Colonic mucosa (tissue), 4 donors: ENCODE measurements at regions not wholly inside any gene's neighbourhood (a gene's known extent, or its start where the extent isn't known, plus 50 kb on each side); places are given as distances from the start of the nearest gene placed in this dataset.

Experiments
- DNase-seq: peaks from one replicate; pipeline ENCODE4 v3.0.0-alpha.2; 2020
- H3K27ac ChIP-seq: fragments of 200-600 bp; one replicate; pipeline ENCODE4 v1.8.0; 2021
- H3K27me3 ChIP-seq: fragments of 200-600 bp; one replicate; pipeline ENCODE4 v1.8.0; 2021
- H3K36me3 ChIP-seq: fragments of 200-600 bp; one replicate; pipeline ENCODE4 v1.8.0; 2021
- H3K4me1 ChIP-seq: fragments of 200-600 bp; one replicate; pipeline ENCODE4 v1.8.0; 2021; ENCODE audit warnings: mild to moderate bottlenecking
- H3K4me3 ChIP-seq: fragments of 200-600 bp; one replicate; pipeline ENCODE4 v1.8.0; 2021
- H3K9ac ChIP-seq, 2 donors: one replicate each; pipeline ENCODE4 v1.7.0; 2013; ENCODE audit warnings: control low read depth in 2 of 2, low read depth in 2 of 2, low read length in 2 of 2
- H3K9me3 ChIP-seq: fragments of 200-600 bp; one replicate; pipeline ENCODE4 v1.8.0; 2021
- CTCF ChIP-seq: fragments of 200-600 bp; IDR thresholded peaks from one replicate; pipeline ENCODE4 v1.8.0; 2022; ENCODE audit warnings: antibody characterized with exemption, mild to moderate bottlenecking
- intact Hi-C: fragments of 100-400 bp; cut with DNase I; formaldehyde crosslinking; loops from one replicate; pipeline ENCODE4 v1.14.1; 2022
- donor health status: healthy.
- donor health status: DM: no; HTN: no; CAD: no.
- donor health status: DM: no; HTN: no; CAD: no.

DNA sequence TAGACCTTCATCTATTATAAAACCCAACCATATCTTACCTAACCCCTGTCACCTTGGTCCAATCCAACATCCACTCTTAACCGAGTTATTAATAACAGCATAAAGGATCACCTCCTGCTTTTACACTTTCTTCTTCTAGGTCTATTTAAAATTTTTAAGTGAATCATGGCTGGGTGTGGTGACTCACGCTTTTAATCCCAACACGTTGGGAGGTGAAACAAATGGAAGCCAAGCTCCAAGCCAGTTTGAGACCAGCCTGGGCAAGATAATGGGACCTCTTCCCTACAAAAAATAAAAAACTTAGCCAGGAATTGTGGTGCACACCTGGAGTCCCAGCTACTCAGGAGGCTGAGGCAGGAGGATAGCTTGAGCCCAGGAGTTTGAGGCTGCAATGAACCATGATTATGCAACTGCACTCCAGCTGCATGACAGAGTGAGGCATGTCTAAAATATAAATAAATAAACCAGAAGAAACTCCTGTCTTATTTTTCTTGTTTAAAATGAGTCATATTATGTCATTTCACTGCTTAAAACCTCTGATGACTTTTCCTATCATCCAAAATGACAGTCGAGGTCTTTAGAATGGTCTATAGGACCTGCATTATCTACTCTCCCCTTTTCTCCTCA, 188.4 kb downstream of the GASK1B start:
- intact Hi-C loops, result no loop called here
- no peak for DNase-seq
- H3K36me3 ChIP-seq, result no peaks in the 10 kb centered on the region
- TF ChIP-seq CTCF, result no peak
- no peak overlapping the region for H3K4me3 ChIP-seq
- no peak overlapping the region for H3K9ac ChIP-seq
- H3K27me3 ChIP-seq, result no peaks in the 10 kb centered on the region
- H3K4me1 ChIP-seq, result no peaks in the 10 kb centered on the region
- no peak overlapping the region for H3K27ac ChIP-seq
- H3K9me3 ChIP-seq, result no peaks in the 10 kb centered on the region

- Histone ChIP-seq H3K27me3 (no peaks in the 10 kb centered on the region), H3K27ac (no peak overlapping the region), H3K4me1 (no peaks in the 10 kb centered on the region), H3K4me3 (no peak overlapping the region), H3K36me3 (no peaks in the 10 kb centered on the region), H3K9ac (no peak overlapping the region), H3K9me3 (no peaks in the 10 kb centered on the region)
- no peak for TF ChIP-seq CTCF
- intact Hi-C loops, result no loop called here
- no peak for DNase-seq
Measured at GRCh38 chr4:157983300-157983699, 189.5 kb downstream of the GASK1B start.

DNA sequence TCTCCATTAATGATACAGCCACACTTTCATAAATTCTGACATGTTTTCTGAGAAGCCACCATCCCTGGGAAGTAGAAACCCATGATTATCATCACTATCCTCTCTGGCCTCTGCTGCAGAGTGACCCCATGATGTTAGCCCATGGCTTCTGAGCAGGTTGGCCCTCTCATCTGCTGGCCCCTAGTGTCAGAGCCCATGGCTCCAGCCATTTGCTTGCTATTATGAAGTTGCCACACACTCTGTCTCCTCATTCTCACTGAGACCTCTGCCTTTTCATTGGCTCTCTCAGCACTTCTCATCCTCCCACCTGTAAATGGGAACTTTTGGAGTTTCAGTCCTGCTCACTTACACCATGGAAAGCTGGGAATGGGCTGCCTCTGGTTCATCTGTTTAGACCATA, 192.7 kb downstream of the GASK1B start:
- no peaks in the 10 kb centered on the region for H3K4me1 ChIP-seq
- intact Hi-C loops, result no loop called here
- H3K9me3 ChIP-seq, result no peaks in the 10 kb centered on the region
- no peak overlapping the region for H3K27ac ChIP-seq
- H3K9ac ChIP-seq, result no peak overlapping the region
- H3K27me3 ChIP-seq, result no peaks in the 10 kb centered on the region
- no peak for TF ChIP-seq CTCF
- no peak overlapping the region for H3K4me3 ChIP-seq
- no peak for DNase-seq
- H3K36me3 ChIP-seq, result no peaks in the 10 kb centered on the region

DNA sequence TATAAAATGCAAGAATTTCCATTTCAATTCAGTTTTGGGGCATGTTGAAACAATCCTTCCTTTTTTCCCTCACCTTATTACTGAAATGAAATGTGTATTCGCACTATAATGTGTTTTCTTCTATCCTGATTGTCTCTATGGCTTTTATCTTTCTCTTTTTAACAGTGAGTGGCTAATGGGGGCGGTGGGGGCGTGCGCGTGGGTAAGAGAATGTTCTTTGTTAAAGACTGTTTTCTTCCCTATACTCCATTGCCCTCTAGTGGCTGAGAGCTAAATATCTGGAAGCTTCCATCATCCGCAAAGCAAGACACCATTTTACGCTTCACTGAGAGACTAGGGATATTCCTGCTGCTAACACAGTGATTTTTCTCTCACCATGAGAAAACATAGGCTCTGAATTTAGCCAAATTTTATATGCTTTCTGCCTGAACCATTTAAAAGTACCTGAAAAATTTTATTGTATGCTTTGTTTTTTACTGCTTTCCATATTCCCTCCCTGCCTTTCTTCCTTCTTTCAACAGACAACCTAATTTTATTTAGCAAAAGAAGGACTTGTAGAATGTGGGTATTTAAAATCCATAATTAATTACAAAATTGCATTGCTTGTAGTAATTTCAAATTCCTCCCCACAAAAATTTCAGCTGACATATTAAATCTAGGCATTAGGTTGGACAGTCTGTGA, 194.0 kb downstream of the GASK1B start:
- Histone ChIP-seq H3K36me3 (no peaks in the 10 kb centered on the region), H3K4me3 (no peak overlapping the region), H3K4me1 (no peaks in the 10 kb centered on the region), H3K9me3 (no peaks in the 10 kb centered on the region), H3K27me3 (no peaks in the 10 kb centered on the region), H3K9ac (no peak overlapping the region), H3K27ac (no peak overlapping the region)
- TF ChIP-seq CTCF, result peak; percentile 83
- intact Hi-C loops, result loop anchor here (5.0 kb wide), 1 partner anchor 462 kb away; no protein-coding TSS in a partner anchor
- peak; percentile 27 for DNase-seq

- no peaks in the 10 kb centered on the region for H3K4me1 ChIP-seq
- H3K36me3 ChIP-seq, result no peaks in the 10 kb centered on the region
- no peaks in the 10 kb centered on the region for H3K9me3 ChIP-seq
- no peak overlapping the region for H3K9ac ChIP-seq
- H3K27ac ChIP-seq, result no peak overlapping the region
- no peaks in the 10 kb centered on the region for H3K27me3 ChIP-seq
- H3K4me3 ChIP-seq, result no peak overlapping the region
- intact Hi-C loops, result loop anchor here (2.0 to 5.0 kb wide), 2 partner anchors 460 to 758 kb away; no protein-coding TSS in a partner anchor
- no peak for TF ChIP-seq CTCF
- no peak for DNase-seq
Measured at GRCh38 chr4:157977086-157977485, 195.7 kb downstream of the GASK1B start.
